ENCODE measurements at regions not wholly inside any gene's neighbourhood (a gene's known extent, or its start where the extent isn't known, plus 50 kb on each side); places are given as distances from the start of the nearest gene placed in this dataset.

GRCh38 chr20:1830240-1830639 is 65.0 kb upstream of the SIRPA start:
- intact Hi-C loops (cut with DNase I), result no loop called here

GRCh38 chr20:1829531-1829930 is 65.7 kb upstream of the SIRPA start:
- intact Hi-C loops (cut with DNase I), result no loop called here
- Histone ChIP-seq H3K27me3 (no peaks in the 10 kb centered on the region), H3K4me1 (peaks cover 0 to 14% (median 10%) of the 10 kb centered on the region in 4 donors), H3K9me3 (no peaks in the 10 kb centered on the region), H3K36me3 (no peaks in the 10 kb centered on the region), H3K4me3 (no peak overlapping the region), H3K27ac (no peak overlapping the region)
- TF ChIP-seq EP300 (IDR thresholded peaks at IDR 0.05), result no peak
- TF ChIP-seq POLR2A (IDR thresholded peaks at IDR 0.05), result no peak
- TF ChIP-seq CTCF (IDR thresholded peaks at IDR 0.05), result no peak
- no peak for TF ChIP-seq POLR2AphosphoS5 (IDR thresholded peaks at IDR 0.05)
- DNase-seq, result no peak
- WGBS, 2 donors, result 79% methylated on average over 9 of the region's 9 CpGs

More at GRCh38 chr20:1830240-1830639, 65.0 kb upstream of the SIRPA start:
- Histone ChIP-seq H3K27me3 (no peaks in the 10 kb centered on the region), H3K9me3 (no peaks in the 10 kb centered on the region), H3K4me1 (peaks cover 0 to 20% (median 16%) of the 10 kb centered on the region in 4 donors), H3K36me3 (no peaks in the 10 kb centered on the region), H3K4me3 (no peak overlapping the region), H3K27ac (no peak overlapping the region)
- DNase-seq, result no peak
- TF ChIP-seq CTCF (IDR thresholded peaks at IDR 0.05) (no peak), POLR2A (IDR thresholded peaks at IDR 0.05) (no peak), POLR2AphosphoS5 (IDR thresholded peaks at IDR 0.05) (no peak), EP300 (IDR thresholded peaks at IDR 0.05) (no peak)
- 73 to 76% methylated on average over 7 of the region's 7 CpGs for WGBS, 2 donors

- 72 to 84% methylated on average over 1 of the region's 1 CpG for WGBS, 2 donors
- Histone ChIP-seq H3K4me1 (peaks cover 0 to 14% (median 10%) of the 10 kb centered on the region in 4 donors), H3K36me3 (no peaks in the 10 kb centered on the region), H3K27me3 (no peaks in the 10 kb centered on the region), H3K9me3 (no peaks in the 10 kb centered on the region), H3K4me3 (no peak overlapping the region), H3K27ac (peak overlapping the region in 1 of 4 donors; percentile 31)
- no peak for TF ChIP-seq POLR2AphosphoS5 (IDR thresholded peaks at IDR 0.05)
- no peak for TF ChIP-seq CTCF (IDR thresholded peaks at IDR 0.05)
- no peak for TF ChIP-seq EP300 (IDR thresholded peaks at IDR 0.05)
- no peak for TF ChIP-seq POLR2A (IDR thresholded peaks at IDR 0.05)
- intact Hi-C loops (cut with DNase I), result no loop called here
- no peak for DNase-seq
Observed at GRCh38 chr20:1828786-1829131, 66.4 kb upstream of the SIRPA start.

- Histone ChIP-seq H3K4me1 (peaks cover 0 to 14% (median 10%) of the 10 kb centered on the region in 4 donors), H3K4me3 (no peak overlapping the region), H3K27me3 (no peaks in the 10 kb centered on the region), H3K36me3 (no peaks in the 10 kb centered on the region), H3K27ac (peak overlapping the region in 1 of 4 donors; percentile 31), H3K9me3 (no peaks in the 10 kb centered on the region)
- peak; percentile 76 for DNase-seq
- TF ChIP-seq EP300 (IDR thresholded peaks at IDR 0.05) (no peak), CTCF (IDR thresholded peaks at IDR 0.05) (no peak), POLR2AphosphoS5 (IDR thresholded peaks at IDR 0.05) (peak in 1 of 4 donors; percentile 4)
- intact Hi-C loops (cut with DNase I), result no loop called here
- WGBS, 2 donors, result 24 to 72% methylated on average over 13 of the region's 13 CpGs
Observed at GRCh38 chr20:1827974-1828785, 67.0 kb upstream of the SIRPA start.
